Psoas muscle (tissue), 7 donors: ENCODE measurements at regions not wholly inside any gene's neighbourhood (a gene's known extent, or its start where the extent isn't known, plus 50 kb on each side); places are given as distances from the start of the nearest gene placed in this dataset.
A peak's percentile ranks its signal among the peaks of the same experiment; 100 is the strongest.

Source experiments
- ATAC-seq, 4 donors: fragments of 200-7000 bp; cut with Tn5 transposase; one replicate each; pipeline ENCODE4 v1.9.1; 2020; ENCODE audit warnings: moderate library complexity in 3 of 4, mild to moderate bottlenecking in 2 of 4
- DNase-seq, 2 donors: peaks; one replicate each; pipeline ENCODE4 v3.0.0-alpha.2; 2020
- H3K27ac ChIP-seq: fragments of 200-600 bp; one replicate; pipeline ENCODE4 v1.8.0; 2022
- H3K27me3 ChIP-seq, 3 donors: fragments of 200-600 bp in 1 of 3; one replicate each; pipeline versions ENCODE4 v1.6.1 to v1.8.0; 2013 to 2022; ENCODE audit warnings: low read length in 2 of 3, mild to moderate bottlenecking in 2 of 3, moderate library complexity in 1 of 3; ENCODE audit not compliant: insufficient read depth in 3 of 3
- H3K36me3 ChIP-seq, 2 donors: fragments of 200-600 bp in 1 of 2; one replicate each; pipeline versions ENCODE4 v1.6.1 to v1.8.0; 2013 to 2022; ENCODE audit warnings: low read depth in 1 of 2, mild to moderate bottlenecking in 1 of 2, moderate library complexity in 1 of 2; ENCODE audit not compliant: insufficient read depth in 1 of 2
- H3K4me1 ChIP-seq: fragments of 200-600 bp; one replicate; pipeline ENCODE4 v1.8.0; 2022
- H3K4me3 ChIP-seq: fragments of 200-600 bp; one replicate; pipeline ENCODE4 v1.8.0; 2022; ENCODE audit warnings: mild to moderate bottlenecking
- H3K9me3 ChIP-seq: fragments of 200-600 bp; one replicate; pipeline ENCODE4 v1.8.0; 2022
- WGBS, 3 donors: extraction: QIAGEN DNeasy Blood & Tissue Kit; methylation state at CpG; one replicate each; pipeline versions ENCODE4 v1.1.6 to v1.1.7; 2013; 5-methylcytosine and 5-hydroxymethylcytosine counted together
- intact Hi-C, 2 donors: fragments of 100-400 bp; cut with DNase I; formaldehyde crosslinking; loops; one replicate each; pipeline versions ENCODE4 v1.11.0 to v1.14.2; 2022
- TF ChIP-seq, protein P1 (sequence below): fragments of 200-600 bp; IDR thresholded peaks from one replicate; pipeline ENCODE4 v1.8.0; 2022; ENCODE audit warnings: antibody characterized with exemption
- donor health status: healthy with polysubstance abuse.
- donor health status: DM: no; HTN: no; CAD: no; lungs with moderate emphysema.
- donor health status: Bipolar disorder and iron deficiency.
- donor health status: healthy.
- donor health status: DM: yes; HTN: yes; CAD: no.
- donor health status: DM: no; HTN: no; CAD: no.
- donor health status: DM: yes; HTN: yes; CAD: no.

GRCh38 chr9:135209852-135210251 is 122.4 kb downstream of the OLFM1 start:
- intact Hi-C loops: no loop called here
- Histone ChIP-seq H3K4me1 (no peaks in the 10 kb centered on the region), H3K9me3 (no peaks in the 10 kb centered on the region), H3K27ac (no peak overlapping the region), H3K27me3 (peaks cover 0 to 21% (median 5%) of the 10 kb centered on the region in 3 donors), H3K4me3 (no peak overlapping the region), H3K36me3 (no peaks in the 10 kb centered on the region)
- 46 to 51% (median 49%) methylated on average over 2 of the region's 2 CpGs for WGBS, 3 donors
- TF ChIP-seq, protein P1, sequence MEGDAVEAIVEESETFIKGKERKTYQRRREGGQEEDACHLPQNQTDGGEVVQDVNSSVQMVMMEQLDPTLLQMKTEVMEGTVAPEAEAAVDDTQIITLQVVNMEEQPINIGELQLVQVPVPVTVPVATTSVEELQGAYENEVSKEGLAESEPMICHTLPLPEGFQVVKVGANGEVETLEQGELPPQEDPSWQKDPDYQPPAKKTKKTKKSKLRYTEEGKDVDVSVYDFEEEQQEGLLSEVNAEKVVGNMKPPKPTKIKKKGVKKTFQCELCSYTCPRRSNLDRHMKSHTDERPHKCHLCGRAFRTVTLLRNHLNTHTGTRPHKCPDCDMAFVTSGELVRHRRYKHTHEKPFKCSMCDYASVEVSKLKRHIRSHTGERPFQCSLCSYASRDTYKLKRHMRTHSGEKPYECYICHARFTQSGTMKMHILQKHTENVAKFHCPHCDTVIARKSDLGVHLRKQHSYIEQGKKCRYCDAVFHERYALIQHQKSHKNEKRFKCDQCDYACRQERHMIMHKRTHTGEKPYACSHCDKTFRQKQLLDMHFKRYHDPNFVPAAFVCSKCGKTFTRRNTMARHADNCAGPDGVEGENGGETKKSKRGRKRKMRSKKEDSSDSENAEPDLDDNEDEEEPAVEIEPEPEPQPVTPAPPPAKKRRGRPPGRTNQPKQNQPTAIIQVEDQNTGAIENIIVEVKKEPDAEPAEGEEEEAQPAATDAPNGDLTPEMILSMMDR: no peak
- ATAC-seq (no peak), DNase-seq (no peak)

DNA sequence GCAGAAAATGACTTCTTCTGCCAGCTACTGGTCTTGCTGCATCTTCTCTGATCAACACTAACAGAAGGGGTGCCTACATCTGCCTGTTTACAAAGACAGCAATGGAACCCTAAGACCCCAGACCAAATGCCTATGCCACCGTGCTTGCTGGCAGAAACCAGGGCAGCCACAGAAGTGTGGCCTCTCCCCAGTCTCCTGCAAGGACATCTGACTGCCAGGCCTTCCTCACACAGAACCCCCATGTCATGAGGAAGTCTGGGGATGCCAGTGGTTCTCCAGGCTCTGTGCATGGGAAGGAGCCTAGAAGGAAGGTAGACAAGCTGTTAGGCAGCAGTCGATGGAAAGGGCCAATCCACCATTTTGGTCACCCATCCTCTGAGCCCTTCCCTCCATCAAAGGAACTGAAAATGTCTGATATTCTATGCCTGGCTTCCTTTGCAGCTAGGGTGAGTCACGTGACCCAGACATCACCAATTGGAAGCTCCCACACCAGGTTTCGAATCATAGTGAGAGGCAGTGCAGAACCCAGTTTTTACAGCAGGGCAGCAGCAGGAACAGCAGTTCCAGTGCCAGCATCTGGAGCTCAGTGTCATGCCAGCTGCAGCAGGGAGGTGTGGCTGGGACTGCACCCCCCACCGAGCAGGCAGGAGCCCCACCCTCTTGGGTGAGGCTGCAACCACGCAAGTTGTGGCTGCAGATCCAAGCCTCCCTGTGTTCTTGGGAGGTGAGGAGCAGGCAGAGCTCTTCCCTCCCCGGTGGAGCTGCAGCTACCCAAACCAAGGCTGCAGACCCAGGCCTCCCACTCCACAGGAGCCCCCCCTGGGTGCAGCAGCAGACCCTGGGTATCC is 123.4 kb downstream of the OLFM1 start:
- peak in 1 of 2 donors; percentile 14 for DNase-seq
- 60 to 75% (median 73%) methylated on average over 6 to 7 of the region's 7 CpGs for WGBS, 3 donors
- H3K9me3 ChIP-seq: no peaks in the 10 kb centered on the region
- H3K4me1 ChIP-seq: no peaks in the 10 kb centered on the region
- no peak overlapping the region for H3K27ac ChIP-seq
- no peak for ATAC-seq
- intact Hi-C loops: no loop called here
- H3K4me3 ChIP-seq: no peak overlapping the region
- H3K36me3 ChIP-seq: no peaks in the 10 kb centered on the region
- H3K27me3 ChIP-seq: peaks cover 0 to 31% (median 5%) of the 10 kb centered on the region in 3 donors
- TF ChIP-seq, protein P1: no peak

DNA sequence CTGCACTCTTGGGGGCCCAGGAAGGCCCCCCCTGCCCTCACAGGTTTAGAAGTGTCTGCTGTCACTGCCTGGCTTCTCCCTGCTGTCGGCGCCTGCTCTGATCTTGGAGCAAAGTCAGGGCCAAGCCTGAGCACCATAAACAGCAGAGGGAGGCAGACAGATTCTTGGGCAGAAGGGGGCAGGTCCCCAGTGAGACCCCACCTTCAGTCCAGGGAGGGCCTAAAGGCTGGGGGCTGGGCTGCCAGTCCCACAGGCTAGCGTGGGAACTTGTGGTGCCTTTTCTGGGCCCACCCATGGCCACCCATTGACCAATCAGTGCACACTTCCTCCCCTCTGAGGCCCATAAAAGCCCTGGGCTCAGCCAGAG is 124.0 kb downstream of the OLFM1 start:
- intact Hi-C loops: no loop called here
- TF ChIP-seq, protein P1: no peak
- Histone ChIP-seq H3K4me3 (no peak overlapping the region), H3K9me3 (no peaks in the 10 kb centered on the region), H3K27ac (no peak overlapping the region), H3K4me1 (no peaks in the 10 kb centered on the region), H3K36me3 (no peaks in the 10 kb centered on the region), H3K27me3 (peaks cover 0 to 37% (median 10%) of the 10 kb centered on the region in 3 donors)
- no peak for ATAC-seq
- 90 to 91% (median 91%) methylated on average over 3 of the region's 3 CpGs for WGBS, 3 donors
- no peak for DNase-seq

DNA sequence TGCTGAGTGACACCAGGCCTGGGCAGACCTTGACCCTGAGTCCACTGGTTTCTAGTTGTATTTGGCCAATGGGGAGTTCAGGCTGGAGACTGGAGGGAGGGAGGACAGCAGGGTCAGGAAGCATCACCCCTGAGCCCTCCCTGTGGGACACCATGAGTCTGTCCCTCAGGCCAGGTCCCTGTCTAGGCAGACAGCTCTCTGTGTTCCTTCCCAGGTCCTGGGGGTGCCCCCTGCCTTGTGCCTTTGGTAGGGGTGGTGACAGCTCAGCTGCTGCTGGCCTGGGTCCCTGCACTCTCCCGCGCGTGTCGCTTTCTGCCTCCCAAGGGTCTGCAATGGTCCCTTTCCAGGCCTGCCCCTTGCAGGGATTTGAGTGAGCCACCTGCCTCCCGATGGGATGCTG is 125.5 kb downstream of the OLFM1 start:
- TF ChIP-seq, protein P1: no peak
- H3K27me3 ChIP-seq: peaks cover 0 to 51% (median 16%) of the 10 kb centered on the region in 3 donors

More for the DNA sequence above, 125.5 kb downstream of the OLFM1 start:
- no peaks in the 10 kb centered on the region for H3K9me3 ChIP-seq
- ATAC-seq (no peak), DNase-seq (peak in 1 of 2 donors; percentile 32)
- no peaks in the 10 kb centered on the region for H3K36me3 ChIP-seq
- no peak overlapping the region for H3K4me3 ChIP-seq
- no peak overlapping the region for H3K27ac ChIP-seq
- WGBS, 3 donors: 64 to 90% (median 79%) methylated on average over 5 of the region's 5 CpGs
- no peaks in the 10 kb centered on the region for H3K4me1 ChIP-seq
- intact Hi-C loops: no loop called here
